IMR-90 (cell line): ENCODE measurements at regions not wholly inside any gene's neighbourhood (a gene's known extent, or its start where the extent isn't known, plus 50 kb on each side); places are given as distances from the start of the nearest gene placed in this dataset.

Source experiments
- ATAC-seq: fragments of 200-7000 bp; cut with Tn5 transposase; 2 replicates; pipeline ENCODE4 v1.9.1; 2020; ENCODE audit warnings: low read depth, mild to moderate bottlenecking, moderate library complexity
- BruUV-seq: library from RNA; stranded (reverse); fragments of 400-500 nt; replicated peaks from 2 replicates; lab custom pipeline; 2021; lab: Mats Ljungman, UMichigan
- CTCF ChIA-PET: fragments of 300-600 bp; formaldehyde crosslinking; extraction: SDS; loops from one replicate; lab custom pipeline; 2021; ENCODE audit warnings: antibody characterized with exemption; lab: Yijun Ruan, JAX
- POLR2A ChIA-PET: fragments of 300-600 bp; sonication (Branson Sonifier 250); formaldehyde crosslinking; loops from one replicate; lab custom pipeline; 2022; ENCODE audit warnings: antibody characterized with exemption; ENCODE audit not compliant: unreplicated experiment; lab: Charles Lee
- DNase-seq: peaks from one replicate; pipeline ENCODE4 v3.0.0; 2013
- H2AFZ ChIP-seq: replicated peaks from 2 replicates; pipeline ENCODE3; 2013; ENCODE audit warnings: low read length, mild to moderate bottlenecking; ENCODE audit not compliant: poor library complexity
- H2AK5ac ChIP-seq: 2 replicates; pipeline ENCODE4 v1.6.1; 2013; ENCODE audit warnings: low read depth, low read length, inconsistent platforms
- H2AK9ac ChIP-seq: replicated peaks from 2 replicates; pipeline ENCODE3; 2013; ENCODE audit warnings: mild to moderate bottlenecking, low read depth, low read length, moderate library complexity; ENCODE audit not compliant: poor library complexity
- H2BK120ac ChIP-seq: 2 replicates; pipeline ENCODE4 v1.6.1; 2013; ENCODE audit warnings: low read depth, low read length, inconsistent platforms
- H2BK15ac ChIP-seq: 3 replicates; pipeline ENCODE4 v1.6.1; 2013; ENCODE audit warnings: low read depth, low read length, inconsistent platforms
- H2BK20ac ChIP-seq: 2 replicates; pipeline ENCODE4 v1.6.1; 2013; ENCODE audit warnings: low read depth, mild to moderate bottlenecking, inconsistent platforms, low read length, moderate library complexity
- H2BK5ac ChIP-seq: 2 replicates; pipeline ENCODE4 v1.6.1; 2013; ENCODE audit warnings: mild to moderate bottlenecking, low read depth, low read length, inconsistent platforms; ENCODE audit not compliant: poor library complexity, severe bottlenecking
- H3K14ac ChIP-seq: replicated peaks from 2 replicates; pipeline ENCODE4 v1.6.1; 2013; ENCODE audit warnings: low read depth, low read length, inconsistent platforms
- H3K18ac ChIP-seq: 2 replicates; pipeline ENCODE4 v1.6.1; 2013; ENCODE audit warnings: low read depth, low read length, control low read depth
- H3K23ac ChIP-seq: 2 replicates; pipeline ENCODE4 v1.6.1; 2013; ENCODE audit warnings: low read depth, low read length, inconsistent platforms
- H3K27ac ChIP-seq: 2 replicates; pipeline ENCODE4 v1.5.1; 2013; ENCODE audit warnings: mild to moderate bottlenecking, control low read depth, low read length; ENCODE audit not compliant: insufficient read depth
- H3K27me3 ChIP-seq: 2 replicates; pipeline ENCODE4 v1.6.1; 2013; ENCODE audit warnings: low read length; ENCODE audit not compliant: control insufficient read depth, insufficient read depth
- H3K36me3 ChIP-seq: 2 replicates; pipeline ENCODE4 v1.6.1; 2013; ENCODE audit warnings: low read length, mixed read lengths; ENCODE audit not compliant: control insufficient read depth, insufficient read depth
- H3K4ac ChIP-seq: 2 replicates; pipeline ENCODE4 v1.6.1; 2013; ENCODE audit warnings: low read depth, low read length, inconsistent platforms
- H3K4me1 ChIP-seq: 2 replicates; pipeline ENCODE4 v1.6.1; 2013; ENCODE audit warnings: low read length, mixed read lengths; ENCODE audit not compliant: control insufficient read depth, insufficient read depth
- H3K4me2 ChIP-seq: 2 replicates; pipeline ENCODE4 v1.6.1; 2013; ENCODE audit warnings: low read depth, mild to moderate bottlenecking, control low read depth, low read length, moderate library complexity
- H3K4me3 ChIP-seq: 2 replicates; pipeline ENCODE4 v1.5.1; 2013; ENCODE audit warnings: low read depth, mild to moderate bottlenecking, control low read depth, low read length, moderate library complexity; ENCODE audit not compliant: insufficient read depth
- H3K56ac ChIP-seq: 2 replicates; pipeline ENCODE4 v1.6.1; 2013; ENCODE audit warnings: low read length, inconsistent platforms; ENCODE audit not compliant: insufficient read depth; ENCODE audit errors: extremely low read depth
- H3K79me1 ChIP-seq, 2 experiments: 2 replicates each; pipeline ENCODE4 v1.6.1; 2013; ENCODE audit warnings: low read length in 2 of 2, inconsistent platforms in 1 of 2, low read depth in 1 of 2
- H3K9ac ChIP-seq: 2 replicates; pipeline ENCODE4 v1.6.1; 2013; ENCODE audit warnings: low read depth, low read length, control low read depth
- H3K9me1 ChIP-seq: 2 replicates; pipeline ENCODE4 v1.6.1; 2013; ENCODE audit warnings: low read length, inconsistent platforms; ENCODE audit not compliant: insufficient read depth
- H3K9me3 ChIP-seq: 2 replicates; pipeline ENCODE4 v1.6.1; 2013; ENCODE audit warnings: low read length; ENCODE audit not compliant: control insufficient read depth, insufficient read depth
- H4K20me1 ChIP-seq: 2 replicates; pipeline ENCODE4 v1.6.1; 2013; ENCODE audit warnings: low read length, inconsistent platforms; ENCODE audit not compliant: insufficient read depth
- H4K5ac ChIP-seq: 2 replicates; pipeline ENCODE4 v1.6.1; 2013; ENCODE audit warnings: mild to moderate bottlenecking, low read depth, low read length, control low read depth
- H4K8ac ChIP-seq, 2 experiments: 2 replicates each; pipeline ENCODE4 v1.6.1; 2013; ENCODE audit warnings: low read depth in 2 of 2, low read length in 2 of 2, control low read depth in 1 of 2, inconsistent platforms in 1 of 2
- H4K91ac ChIP-seq: 2 replicates; pipeline ENCODE4 v1.6.1; 2013; ENCODE audit warnings: low read depth, low read length, inconsistent platforms; ENCODE audit not compliant: insufficient read depth
- BHLHE40 ChIP-seq: fragments of 150-350 bp; IDR thresholded peaks from 2 replicates; pipeline ENCODE4 v1.6.1; 2016; ENCODE audit warnings: mild to moderate bottlenecking, low read depth, low read length
- CHD1 ChIP-seq: IDR thresholded peaks from 2 replicates; pipeline ENCODE4 v1.6.1; 2012; ENCODE audit warnings: low read depth, low read length, improper control_type of control experiment
- FOS ChIP-seq: fragments of 150-350 bp; IDR thresholded peaks from 2 replicates; pipeline ENCODE4 v1.6.1; 2016; ENCODE audit warnings: low read depth, low read length
- MAFK ChIP-seq: IDR thresholded peaks from 2 replicates; pipeline ENCODE4 v1.6.1; 2012; ENCODE audit warnings: low read depth, low read length, improper control_type of control experiment
- MXI1 ChIP-seq: IDR thresholded peaks from 2 replicates; pipeline ENCODE4 v1.6.1; 2012; ENCODE audit warnings: low read depth, mild to moderate bottlenecking, low read length, moderate library complexity, borderline replicate concordance
- POLR2A ChIP-seq: IDR thresholded peaks from 2 replicates; pipeline ENCODE4 v1.6.1; 2012; ENCODE audit warnings: mild to moderate bottlenecking, low read depth, low read length
- RAD21 ChIP-seq: IDR thresholded peaks from 2 replicates; pipeline ENCODE4 v1.6.1; 2012; ENCODE audit warnings: low read length, improper control_type of control experiment
- RFX5 ChIP-seq: IDR thresholded peaks from 2 replicates; pipeline ENCODE4 v1.8.0; 2012; ENCODE audit warnings: low read depth, mild to moderate bottlenecking, low read length, moderate library complexity
- WGBS, 2 experiments: methylation state at CpG; one replicate each; pipeline versions ENCODE4 v1.1.5 to v1.1.7; 2013; ENCODE audit warnings: missing lambda C conversion rate in 2 of 2; ENCODE audit not compliant: insufficient read length in 1 of 2; ENCODE audit errors: extremely low coverage in 2 of 2; 5-methylcytosine and 5-hydroxymethylcytosine counted together
- dilution Hi-C: fragments of 300-500 bp; cut with HindIII; formaldehyde crosslinking; loops from one replicate; pipeline ENCODE4 v1.14.3; 2018; ENCODE audit warnings: low sequenced_read_pairs; ENCODE audit not compliant: unreplicated experiment
- in situ Hi-C: fragments of 300-500 bp; cut with MboI; formaldehyde crosslinking; loops from 3 replicates; pipeline ENCODE4 v1.14.3; 2019; ENCODE audit warnings: low sequenced_read_pairs, inconsistent platforms, mixed read lengths
- intact Hi-C: fragments of 100-400 bp; cut with micrococcal nuclease; formaldehyde crosslinking; loops from 2 replicates; pipeline ENCODE4 v1.10.0; 2022
- TF ChIP-seq, protein P1 (sequence below): fragments of 150-350 bp; IDR thresholded peaks from 2 replicates; pipeline ENCODE4 v1.6.1; 2017; ENCODE audit warnings: mild to moderate bottlenecking, antibody characterized with exemption, low read length, low read depth
- TF ChIP-seq, protein P2 (sequence below): conservative IDR thresholded peaks from 2 replicates; pipeline ENCODE4 v1.5.1; 2012; ENCODE audit warnings: mild to moderate bottlenecking, low read depth, low read length, improper control_type of control experiment

DNA sequence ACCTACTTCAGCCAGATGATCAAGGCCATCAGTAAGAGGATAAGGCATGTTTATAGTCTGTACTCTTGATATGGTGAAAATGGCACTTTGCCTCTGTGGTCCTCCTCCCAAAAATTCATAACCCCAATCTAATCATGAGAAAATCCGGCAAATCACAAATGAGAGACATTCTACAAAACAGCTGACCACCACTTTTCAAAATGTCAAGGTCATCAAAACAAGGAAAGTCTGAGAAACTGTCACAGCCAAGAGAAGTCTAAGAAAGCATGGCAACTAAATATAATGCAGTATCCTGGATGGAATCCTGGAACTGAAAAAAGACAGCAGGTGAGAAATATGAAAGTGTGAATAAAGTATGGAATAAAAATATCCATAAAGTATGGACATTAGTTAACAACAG lies 226.6 kb upstream of the INTU start:
- TF ChIP-seq, protein P1, sequence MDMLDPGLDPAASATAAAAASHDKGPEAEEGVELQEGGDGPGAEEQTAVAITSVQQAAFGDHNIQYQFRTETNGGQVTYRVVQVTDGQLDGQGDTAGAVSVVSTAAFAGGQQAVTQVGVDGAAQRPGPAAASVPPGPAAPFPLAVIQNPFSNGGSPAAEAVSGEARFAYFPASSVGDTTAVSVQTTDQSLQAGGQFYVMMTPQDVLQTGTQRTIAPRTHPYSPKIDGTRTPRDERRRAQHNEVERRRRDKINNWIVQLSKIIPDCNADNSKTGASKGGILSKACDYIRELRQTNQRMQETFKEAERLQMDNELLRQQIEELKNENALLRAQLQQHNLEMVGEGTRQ: no peak
- TF ChIP-seq FOS: no peak
- TF ChIP-seq RAD21: no peak
- TF ChIP-seq POLR2A: no peak
- no peak for TF ChIP-seq BHLHE40
- TF ChIP-seq, protein P2, sequence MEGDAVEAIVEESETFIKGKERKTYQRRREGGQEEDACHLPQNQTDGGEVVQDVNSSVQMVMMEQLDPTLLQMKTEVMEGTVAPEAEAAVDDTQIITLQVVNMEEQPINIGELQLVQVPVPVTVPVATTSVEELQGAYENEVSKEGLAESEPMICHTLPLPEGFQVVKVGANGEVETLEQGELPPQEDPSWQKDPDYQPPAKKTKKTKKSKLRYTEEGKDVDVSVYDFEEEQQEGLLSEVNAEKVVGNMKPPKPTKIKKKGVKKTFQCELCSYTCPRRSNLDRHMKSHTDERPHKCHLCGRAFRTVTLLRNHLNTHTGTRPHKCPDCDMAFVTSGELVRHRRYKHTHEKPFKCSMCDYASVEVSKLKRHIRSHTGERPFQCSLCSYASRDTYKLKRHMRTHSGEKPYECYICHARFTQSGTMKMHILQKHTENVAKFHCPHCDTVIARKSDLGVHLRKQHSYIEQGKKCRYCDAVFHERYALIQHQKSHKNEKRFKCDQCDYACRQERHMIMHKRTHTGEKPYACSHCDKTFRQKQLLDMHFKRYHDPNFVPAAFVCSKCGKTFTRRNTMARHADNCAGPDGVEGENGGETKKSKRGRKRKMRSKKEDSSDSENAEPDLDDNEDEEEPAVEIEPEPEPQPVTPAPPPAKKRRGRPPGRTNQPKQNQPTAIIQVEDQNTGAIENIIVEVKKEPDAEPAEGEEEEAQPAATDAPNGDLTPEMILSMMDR: no peak
- no peak for TF ChIP-seq MAFK
- TF ChIP-seq RFX5: no peak
- TF ChIP-seq CHD1: no peak
- no peak for TF ChIP-seq MXI1
- DNase-seq (no peak), ATAC-seq (no peak)
- in situ Hi-C loops: no loop called here
- H2BK120ac ChIP-seq: no peak overlapping the region
- no peak overlapping the region for H3K23ac ChIP-seq
- H3K18ac ChIP-seq: no peak overlapping the region
- H3K79me1 ChIP-seq: no peaks in the 10 kb centered on the region
- no peak overlapping the region for H3K14ac ChIP-seq
- H3K9ac ChIP-seq: no peak overlapping the region
- H4K8ac ChIP-seq: no peak overlapping the region
- H2AK9ac ChIP-seq: no peak overlapping the region
- no peaks in the 10 kb centered on the region for H3K36me3 ChIP-seq
- no peak overlapping the region for H2AFZ ChIP-seq
- no peak overlapping the region for H4K91ac ChIP-seq
- no peak overlapping the region for H3K56ac ChIP-seq
- H3K4me2 ChIP-seq: no peak overlapping the region
- H3K27me3 ChIP-seq: peaks cover 4% of the 10 kb centered on the region; the same call in 1 of the 2 replicates
- H2AK5ac ChIP-seq: no peak overlapping the region
- no peak overlapping the region for H2BK20ac ChIP-seq
- no peak overlapping the region for H4K5ac ChIP-seq
- H3K4me3 ChIP-seq: no peak overlapping the region
- no peaks in the 10 kb centered on the region for H4K20me1 ChIP-seq
- ChIA-PET POLR2A (no interaction called here), CTCF (no interaction called here)
- no peaks in the 10 kb centered on the region for H3K9me1 ChIP-seq
- intact Hi-C loops: loop anchor here (10.0 kb wide), 1 partner anchor 511 kb away; no protein-coding TSS in a partner anchor
- dilution Hi-C loops: no loop called here
- H3K27ac ChIP-seq: no peak overlapping the region
- peaks cover 2% of the 10 kb centered on the region; the same call in 1 of the 2 replicates for H3K4me1 ChIP-seq
- BruUV-seq: no TSS peak
- no peak overlapping the region for H2BK5ac ChIP-seq
- no peak overlapping the region for H2BK15ac ChIP-seq
- no CpG with 5 or more reads among the region's 1 CpG for WGBS, 2 experiments
- no peak overlapping the region for H3K4ac ChIP-seq
- H3K9me3 ChIP-seq: peaks cover 5% of the 10 kb centered on the region
